SK-N-SH (cell line): ENCODE measurements at regions not wholly inside any gene's neighbourhood (a gene's known extent, or its start where the extent isn't known, plus 50 kb on each side); places are given as distances from the start of the nearest gene placed in this dataset.

Experiments used
- CTCF ChIP-seq: fragments of 200-600 bp; sonication (generic); IDR thresholded peaks from 2 replicates; pipeline ENCODE4 v1.6.1; 2017; ENCODE audit warnings: antibody characterized with exemption, mild to moderate bottlenecking, moderate library complexity
- GABPA ChIP-seq: IDR thresholded peaks from 2 replicates; pipeline ENCODE4 v1.4.0; 2012; ENCODE audit warnings: low read depth, mild to moderate bottlenecking
- TEAD4 ChIP-seq: IDR thresholded peaks from 2 replicates; pipeline ENCODE4 v1.4.0; 2012; ENCODE audit warnings: mild to moderate bottlenecking, borderline replicate concordance; ENCODE audit not compliant: insufficient read depth

- TF ChIP-seq CTCF, result no peak
- no peak for TF ChIP-seq GABPA
- no peak for TF ChIP-seq TEAD4
Measured at GRCh38 chr17:13759518-13760335, 158.0 kb upstream of the HS3ST3A1 start.
